Renal cortex interstitium (tissue), 11 donors: ENCODE measurements at regions not wholly inside any gene's neighbourhood (a gene's known extent, or its start where the extent isn't known, plus 50 kb on each side); places are given as distances from the start of the nearest gene placed in this dataset.
"Not testable (repeated sequence)": the region's sequence is repeated elsewhere in the genome, so short reads cannot be mapped to it uniquely, and the experiment has no call there.

Experiments
- DNase-seq, 11 donors: peaks; one replicate each; pipeline ENCODE4 v3.0.0-alpha.2; 2013; ENCODE audit warnings: low read depth in 9 of 11, low spot score in 4 of 11; ENCODE audit errors: extremely low read depth in 1 of 11

DNA sequence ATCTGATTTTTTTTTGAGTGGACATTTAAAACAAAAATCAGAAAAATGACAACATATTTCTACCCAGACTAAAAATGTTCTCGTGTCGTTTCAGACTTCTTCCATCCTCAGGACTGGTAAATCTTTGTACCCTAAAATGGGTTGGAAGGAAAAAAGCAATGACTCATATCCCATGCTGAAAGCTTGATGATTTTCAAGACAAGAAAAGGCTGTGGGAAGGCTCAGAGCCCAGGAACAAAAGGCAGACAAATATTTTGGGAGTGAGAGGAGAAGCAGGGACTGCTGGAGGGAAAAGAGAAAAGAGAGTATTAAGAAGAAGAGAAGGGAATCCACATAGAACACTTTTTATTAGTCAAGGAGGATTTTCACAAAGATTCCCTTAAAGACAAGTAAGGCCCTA, 77.1 kb upstream of the CTAGE1 start:
- DNase-seq: no peak

DNA sequence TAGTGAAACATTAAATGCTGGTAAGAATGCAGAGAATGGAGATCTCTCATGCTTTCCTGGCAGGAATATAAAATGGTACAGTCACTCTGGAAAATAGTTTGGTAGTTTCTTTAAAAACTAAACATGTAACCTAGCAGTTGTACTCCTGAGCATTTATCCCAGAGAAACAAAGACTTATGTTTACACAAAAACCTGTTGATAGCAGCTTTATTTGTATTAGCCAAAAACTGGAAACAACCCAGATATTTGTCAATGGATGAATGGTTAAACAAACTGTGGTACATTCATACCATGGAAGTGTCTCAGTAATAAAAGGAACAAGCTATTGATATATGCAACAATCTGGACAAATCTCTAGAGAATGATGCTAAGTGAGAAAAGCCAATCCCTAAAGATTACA, 81.7 kb upstream of the CTAGE1 start:
- DNase-seq: no peak

DNA sequence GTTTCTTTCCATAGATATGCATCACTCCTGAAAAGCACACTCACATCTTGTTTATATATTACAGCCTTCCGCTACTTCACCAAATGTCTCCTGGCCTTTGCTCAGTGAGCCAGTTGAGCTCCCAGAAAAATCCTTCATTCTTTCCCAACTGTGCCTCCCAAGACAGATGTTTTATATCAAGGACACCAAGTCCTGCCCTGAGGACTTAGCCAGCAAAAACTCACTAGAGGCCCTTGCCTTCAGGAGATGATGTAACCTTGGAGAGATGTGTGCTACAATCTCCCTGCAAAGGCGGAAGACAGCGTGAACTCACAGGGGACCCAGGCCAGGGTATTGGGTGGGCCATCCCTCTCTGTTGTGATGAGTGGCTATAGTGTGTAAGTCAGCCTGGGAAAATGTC, 86.1 kb upstream of the CTAGE1 start:
- peak in 7 of 11 donors; percentile 15 to 41 (median 21) for DNase-seq

DNA sequence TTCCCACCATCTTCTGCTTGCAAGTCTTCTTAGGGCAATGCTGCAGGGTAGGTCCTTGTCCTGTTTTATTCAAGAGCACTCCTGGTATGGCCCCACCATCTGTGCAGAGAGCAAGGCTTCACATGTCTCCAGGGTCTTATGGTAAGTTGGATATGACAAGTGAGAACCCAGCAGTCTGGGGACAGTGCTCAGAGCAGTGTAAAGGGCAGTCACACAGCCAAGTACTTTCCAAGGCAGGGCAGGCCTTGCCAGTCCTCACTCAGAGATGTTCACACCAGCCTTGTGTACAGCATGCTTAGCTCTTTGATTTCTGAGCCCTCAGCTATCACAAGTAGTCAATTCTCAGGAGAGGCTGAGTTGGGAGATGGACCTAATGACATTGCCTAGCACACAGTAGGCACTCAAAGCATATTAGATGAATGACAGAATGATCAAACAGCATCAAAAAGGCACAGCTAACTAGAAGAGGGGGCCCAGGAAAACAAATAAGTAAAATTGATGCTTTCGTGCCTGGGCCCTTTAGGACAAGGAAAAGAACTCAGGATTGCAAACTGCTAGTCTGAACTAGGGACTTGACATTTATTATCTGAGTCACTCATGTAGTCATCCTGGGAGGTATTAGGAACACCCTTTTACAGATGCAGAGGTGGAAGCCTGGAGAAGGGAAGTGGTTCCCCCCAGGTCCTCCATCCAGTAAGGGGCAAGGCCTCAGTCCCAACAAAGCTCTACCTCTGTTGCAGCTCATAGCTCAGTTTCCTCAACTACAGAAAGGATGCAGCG, 86.7 kb upstream of the CTAGE1 start:
- DNase-seq: no peak

DNA sequence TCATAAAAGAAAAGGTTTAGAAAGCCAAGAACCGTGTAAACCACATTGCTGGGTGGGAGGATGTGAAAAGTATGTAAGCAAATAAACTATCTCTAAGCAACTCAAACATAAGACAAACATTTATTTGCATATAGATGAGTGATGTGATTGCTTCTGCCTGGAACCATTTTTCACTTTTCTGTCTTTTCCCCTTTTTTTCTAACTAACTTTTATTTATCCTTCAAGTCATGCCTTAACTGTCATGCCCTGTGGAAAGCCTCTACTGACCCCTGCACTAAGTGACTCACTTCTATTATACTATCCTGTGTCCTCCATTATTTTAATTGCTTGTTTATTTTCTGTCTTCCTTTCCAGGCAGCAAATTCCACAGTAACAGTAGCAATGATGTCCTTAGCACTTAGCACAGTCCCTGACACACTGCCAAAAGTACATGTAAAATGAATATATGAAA, 87.5 kb upstream of the CTAGE1 start:
- DNase-seq: peak in 1 of 11 donors; percentile 20

DNA sequence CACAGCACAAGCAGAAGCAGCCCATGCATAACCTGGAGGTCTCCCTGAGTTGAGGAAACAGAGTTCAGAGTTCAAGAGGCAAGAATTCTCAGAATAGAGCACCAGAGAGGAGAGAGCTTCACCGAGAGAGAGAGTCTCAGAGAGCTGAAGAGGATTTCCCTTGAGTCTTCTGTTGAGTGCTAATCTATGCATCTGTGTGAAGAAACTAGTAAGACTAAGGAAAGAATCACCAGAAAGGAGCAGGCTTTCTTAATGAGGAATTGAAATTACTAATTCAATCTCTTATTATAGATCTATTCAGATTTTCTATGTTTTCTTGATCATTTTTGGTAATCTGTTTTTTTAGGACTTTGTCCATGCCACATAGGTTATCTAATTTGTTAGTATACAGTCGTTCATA, 89.3 kb upstream of the CTAGE1 start:
- no peak for DNase-seq

DNA sequence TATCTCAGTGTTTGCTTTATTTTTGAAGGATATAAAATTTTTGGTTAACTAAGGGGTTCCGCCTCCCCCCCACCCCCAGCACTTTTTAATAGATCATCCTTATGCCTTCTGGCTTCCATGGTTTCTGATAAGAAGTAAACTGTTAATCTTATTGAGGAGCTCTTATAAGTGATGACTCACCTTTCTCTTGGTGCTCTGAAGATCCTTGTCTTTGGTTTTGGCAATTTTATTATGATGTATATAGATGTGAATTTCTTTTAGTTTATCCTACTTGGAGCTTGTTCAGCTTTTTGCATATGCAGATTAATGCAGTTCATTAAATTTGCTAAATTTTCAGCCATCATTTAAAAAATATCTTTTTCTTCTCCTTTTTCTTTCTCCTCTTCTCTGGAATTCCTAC, 91.7 kb upstream of the CTAGE1 start:
- DNase-seq: no peak

DNA sequence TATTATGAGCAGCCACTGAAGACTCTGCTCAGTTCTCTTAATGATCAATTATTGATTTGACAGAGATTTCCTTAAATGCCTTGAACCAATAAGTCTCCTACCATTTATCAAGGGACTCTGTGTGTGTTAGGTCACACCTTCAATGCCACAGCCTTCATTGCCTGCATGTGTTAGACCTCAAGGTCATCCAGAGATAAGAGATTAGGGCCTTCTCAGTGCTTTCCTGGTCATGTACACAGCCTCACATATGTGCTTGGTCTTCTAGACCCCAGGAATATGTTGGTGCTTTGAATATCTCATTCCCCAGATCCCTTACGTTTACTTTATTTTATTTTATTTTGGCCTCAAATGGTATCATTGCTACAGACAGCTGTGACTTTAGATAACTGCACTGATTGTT, 93.0 kb upstream of the CTAGE1 start:
- DNase-seq: no peak

DNA sequence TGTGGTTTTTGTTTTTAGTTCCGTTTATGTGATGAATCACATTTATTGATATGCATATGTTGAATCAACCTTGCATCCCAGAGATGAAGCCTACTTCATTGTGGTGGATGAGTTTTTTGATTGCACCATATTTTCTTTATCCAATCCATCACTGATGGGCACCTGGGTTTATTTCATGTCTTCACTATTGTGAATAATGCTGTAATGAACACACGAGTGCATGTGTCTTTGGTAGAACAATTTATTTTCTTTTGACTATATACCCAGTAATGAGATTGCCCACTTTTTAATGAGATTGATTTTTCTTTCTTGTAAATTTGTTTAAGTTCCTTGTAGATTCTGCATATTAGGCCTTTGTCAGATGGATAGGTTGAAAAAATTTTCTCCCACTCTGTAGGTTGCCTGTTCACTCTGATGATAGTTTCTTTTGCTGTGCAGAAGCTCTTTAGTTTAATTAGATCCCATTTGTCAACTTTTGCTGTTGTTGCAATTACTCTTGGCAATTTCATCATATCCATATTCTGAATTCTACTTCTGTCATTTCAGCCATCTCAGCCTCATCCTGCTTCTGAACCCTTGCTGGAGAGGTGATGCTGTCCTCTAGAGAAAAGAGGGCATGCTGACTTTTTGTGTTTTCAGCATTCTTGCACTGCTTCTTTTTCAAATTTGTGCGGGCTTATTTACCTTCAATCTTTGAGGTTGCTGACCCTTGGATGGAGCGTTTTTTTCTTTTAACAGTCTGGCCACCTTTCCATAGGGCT, 96.2 kb upstream of the CTAGE1 start:
- no peak for DNase-seq

DNA sequence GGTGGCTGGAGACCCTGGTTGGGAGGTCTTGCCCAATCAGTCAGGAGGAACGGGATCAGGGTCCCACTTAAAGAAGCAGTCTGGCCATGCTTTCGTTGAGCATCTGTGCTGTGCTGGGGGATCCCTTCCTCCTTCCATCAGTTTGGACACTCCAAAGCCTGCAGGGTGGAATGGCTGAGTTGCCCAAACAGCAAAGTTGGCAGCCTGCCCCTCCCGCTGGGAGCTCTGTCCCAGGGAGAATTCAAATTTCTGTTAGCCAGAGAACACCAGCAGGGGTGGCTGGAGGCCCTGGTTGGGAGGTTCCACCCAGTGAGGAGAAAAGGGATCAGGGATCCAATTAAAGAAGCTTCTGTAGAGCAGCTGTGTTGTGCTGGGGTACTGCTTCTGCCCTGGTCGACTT, 96.9 kb upstream of the CTAGE1 start:
- no peak for DNase-seq

DNA sequence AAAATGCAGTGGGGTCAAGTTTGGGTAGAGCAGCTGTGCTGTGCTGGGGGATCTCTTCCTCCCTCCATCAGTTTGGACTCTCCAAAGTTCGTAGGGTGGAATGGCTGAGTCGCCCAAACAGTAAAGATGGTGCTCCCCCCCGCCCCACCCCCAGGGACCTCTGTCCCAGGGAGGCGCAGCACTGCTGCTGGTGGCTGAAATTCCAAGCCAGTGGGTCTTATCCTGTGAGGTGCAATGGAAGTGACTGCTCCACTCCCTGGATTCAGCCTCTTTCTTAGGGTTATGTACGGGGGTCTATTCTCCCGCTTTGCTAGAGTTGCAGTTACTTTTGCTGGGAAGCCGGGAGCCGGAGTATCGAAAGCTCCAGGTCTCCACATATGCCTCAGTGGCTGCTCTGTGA, 97.5 kb upstream of the CTAGE1 start:
- DNase-seq: no peak

DNA sequence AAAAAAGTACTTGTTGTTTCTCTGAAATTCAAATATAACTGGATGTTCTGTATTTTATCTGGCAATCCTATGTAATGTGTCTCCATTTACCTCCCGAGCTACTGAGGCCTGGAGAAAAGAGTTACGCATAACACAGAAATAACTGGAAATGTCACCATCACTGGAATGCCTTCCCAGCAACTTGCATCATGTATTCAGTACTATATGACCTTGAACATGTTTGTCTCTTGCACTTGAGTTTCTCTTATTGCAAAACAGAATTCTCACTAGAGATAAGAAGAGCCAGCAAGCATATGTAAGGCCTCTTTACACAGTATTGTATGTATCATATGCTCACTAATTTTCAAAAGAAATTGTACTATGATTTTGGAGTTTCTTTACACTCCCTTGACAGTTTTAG, 99.6 kb upstream of the CTAGE1 start:
- no peak for DNase-seq

DNA sequence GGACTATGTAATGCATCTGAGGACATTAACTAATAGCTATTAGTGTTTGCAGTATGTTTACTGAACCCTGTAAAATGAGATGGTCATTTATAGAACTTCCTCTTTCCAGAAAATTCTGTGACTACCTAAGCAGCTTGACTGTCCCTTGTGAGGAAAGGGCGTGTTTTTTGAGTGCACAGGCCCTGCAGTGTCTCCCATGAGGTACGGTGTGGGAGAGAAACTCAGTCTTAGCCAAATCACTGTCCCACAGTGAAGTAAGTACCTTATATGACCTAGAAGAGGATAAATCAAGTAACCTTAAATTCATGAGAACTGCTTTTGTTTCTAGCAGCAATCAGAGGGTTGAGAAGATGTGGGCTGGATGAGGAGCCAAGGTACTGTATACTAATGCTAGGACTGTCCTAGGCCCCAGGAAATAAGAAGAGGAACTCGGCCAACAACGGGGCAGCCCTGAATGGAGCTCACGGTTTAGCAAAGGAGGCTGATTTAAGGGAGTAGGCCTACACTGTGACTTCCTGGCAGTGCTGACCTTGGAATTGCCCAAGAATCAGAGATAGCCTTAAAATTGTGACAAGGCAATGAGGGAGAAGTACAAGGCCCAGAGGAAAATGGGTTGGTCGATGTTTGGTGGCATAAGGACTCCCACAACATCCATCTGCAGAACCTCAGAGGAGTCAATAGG, 103.5 kb upstream of the CTAGE1 start:
- DNase-seq: no peak

DNA sequence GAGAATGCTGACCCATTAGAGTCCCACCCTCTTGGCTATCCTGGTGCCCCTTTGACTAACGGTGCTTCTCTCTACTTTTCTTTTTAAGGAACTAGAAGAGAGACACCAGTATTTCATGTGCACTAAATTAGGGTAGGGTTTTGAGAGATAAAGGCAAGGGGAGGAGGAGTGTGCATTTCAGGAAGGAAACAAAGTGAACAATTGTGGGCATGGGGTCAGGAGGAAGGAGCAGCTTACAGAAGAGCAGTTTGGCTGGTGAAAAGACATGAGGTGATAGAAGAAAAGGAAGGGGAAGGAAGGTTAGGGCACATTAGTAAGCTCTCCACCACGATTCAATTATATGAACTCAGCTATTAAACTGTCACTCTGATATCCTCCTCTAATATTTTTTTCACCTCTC, 105.8 kb upstream of the CTAGE1 start:
- DNase-seq: no peak

DNA sequence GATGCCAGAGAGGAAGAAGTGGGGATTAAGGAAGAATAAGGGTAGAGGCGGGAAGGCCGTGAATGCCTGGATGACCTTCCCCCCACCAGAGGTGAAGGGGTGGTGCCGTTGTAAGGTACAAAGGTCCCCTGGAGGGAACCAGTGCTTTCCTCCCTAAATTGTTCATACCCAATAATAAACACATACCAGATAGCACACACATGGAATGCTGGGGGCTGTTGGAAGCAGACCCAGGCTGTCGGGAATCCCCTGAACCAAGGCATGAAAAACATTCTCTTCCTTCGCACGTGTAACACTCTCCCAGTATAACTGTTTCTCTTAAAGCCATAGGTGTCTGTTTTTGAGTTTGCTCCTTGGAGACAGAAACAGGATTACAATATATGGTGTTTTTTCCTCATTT, 107.1 kb upstream of the CTAGE1 start:
- no peak for DNase-seq

DNA sequence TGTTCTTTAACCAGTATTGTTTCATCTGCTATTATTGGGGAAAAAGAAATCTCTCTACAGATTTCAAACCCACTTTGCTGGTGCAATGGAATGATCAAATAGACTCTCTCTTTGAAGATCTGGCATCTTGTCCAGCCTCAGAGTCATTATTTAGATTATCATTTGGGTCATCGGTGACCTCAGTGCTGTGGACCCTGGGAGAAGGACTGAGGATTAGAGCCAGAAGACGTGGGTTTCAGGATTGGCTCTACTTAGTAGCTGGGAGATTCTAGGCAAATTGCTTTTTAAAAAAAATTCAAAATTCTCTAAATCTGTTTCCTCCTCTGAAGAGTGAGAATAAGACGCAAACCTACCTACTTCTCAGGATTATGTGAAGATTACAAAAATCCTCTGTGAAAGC, 107.6 kb upstream of the CTAGE1 start:
- DNase-seq: no peak

DNA sequence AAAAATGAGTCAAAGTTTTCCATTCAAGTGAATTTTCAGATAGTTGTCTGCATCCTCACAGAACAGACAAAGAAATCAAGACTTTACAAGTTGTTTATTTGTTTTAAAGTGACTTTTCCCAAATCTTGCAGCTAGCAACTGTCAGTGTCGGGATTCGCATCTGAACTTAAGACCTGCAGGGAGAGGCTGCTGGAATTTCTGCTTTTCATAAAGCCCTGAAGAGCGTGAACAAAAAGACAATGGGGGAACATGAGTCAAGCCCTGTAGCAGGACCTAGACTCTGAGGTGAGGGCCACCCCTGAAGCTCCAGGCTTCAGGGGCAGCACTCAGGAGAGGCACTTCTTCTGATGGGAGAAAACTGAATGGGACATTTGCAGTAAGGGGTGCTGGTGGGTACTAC, 108.2 kb upstream of the CTAGE1 start:
- no peak for DNase-seq

DNA sequence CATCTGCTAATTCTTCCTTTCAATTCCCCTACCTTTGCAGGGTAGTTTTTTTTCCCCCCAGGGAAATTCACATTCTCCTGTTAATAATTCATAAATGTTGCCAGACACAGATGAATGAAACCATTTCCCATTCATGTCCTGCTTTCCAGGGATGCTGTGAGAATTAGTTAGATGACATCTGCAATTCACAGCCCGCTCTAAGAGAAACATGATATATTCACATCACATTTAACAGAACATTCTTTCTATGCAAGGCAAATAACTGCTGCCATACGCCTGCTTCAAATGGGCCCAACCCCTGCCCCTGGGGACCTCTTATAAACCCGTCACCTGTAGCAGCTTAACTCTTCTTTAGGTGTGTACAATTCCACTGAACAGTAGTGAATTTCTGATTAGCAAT, 110.6 kb upstream of the CTAGE1 start:
- no peak for DNase-seq

DNA sequence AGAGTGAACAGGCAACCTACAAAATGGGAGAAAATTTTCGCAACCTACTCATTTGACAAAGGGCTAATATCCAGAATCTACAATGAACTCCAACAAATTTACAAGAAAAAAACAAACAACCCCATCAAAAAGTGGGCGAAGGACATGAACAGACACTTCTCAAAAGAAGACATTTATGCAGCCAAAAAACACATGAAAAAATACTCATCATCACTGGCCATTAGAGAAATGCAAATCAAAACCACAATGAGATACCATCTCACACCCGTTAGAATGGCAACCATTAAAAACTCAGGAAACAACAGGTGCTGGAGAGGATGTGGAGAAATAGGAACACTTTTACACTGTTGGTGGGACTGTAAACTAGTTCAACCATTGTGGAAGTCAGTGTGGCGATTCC, 117.0 kb upstream of the CTAGE1 start:
- DNase-seq: not testable (repeated sequence)

DNA sequence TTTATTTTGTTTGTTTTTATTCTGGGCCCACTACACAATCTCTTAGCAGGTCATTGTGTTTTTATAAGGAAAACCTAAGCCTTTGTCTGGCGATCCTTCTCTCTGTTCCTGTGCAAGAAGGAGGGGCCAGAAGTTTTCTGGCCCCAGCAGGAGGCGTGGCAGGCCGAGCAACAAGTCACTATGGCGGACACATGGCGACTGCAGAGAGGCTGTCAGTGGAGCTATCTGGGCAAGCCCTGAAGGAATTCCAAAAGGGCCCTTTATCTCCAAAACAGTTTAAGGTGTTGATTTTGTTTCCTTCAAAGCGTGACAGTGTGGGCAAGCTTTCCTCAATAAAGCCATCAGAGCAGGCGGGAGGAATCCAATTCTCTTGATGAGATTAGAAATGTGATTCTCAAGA, 118.8 kb upstream of the CTAGE1 start:
- no peak for DNase-seq
